ENCODE measurements at regions not wholly inside any gene's neighbourhood (a gene's known extent, or its start where the extent isn't known, plus 50 kb on each side); places are given as distances from the start of the nearest gene placed in this dataset.
"Not testable (repeated sequence)": the region's sequence is repeated elsewhere in the genome, so short reads cannot be mapped to it uniquely, and the experiment has no call there.

DNA sequence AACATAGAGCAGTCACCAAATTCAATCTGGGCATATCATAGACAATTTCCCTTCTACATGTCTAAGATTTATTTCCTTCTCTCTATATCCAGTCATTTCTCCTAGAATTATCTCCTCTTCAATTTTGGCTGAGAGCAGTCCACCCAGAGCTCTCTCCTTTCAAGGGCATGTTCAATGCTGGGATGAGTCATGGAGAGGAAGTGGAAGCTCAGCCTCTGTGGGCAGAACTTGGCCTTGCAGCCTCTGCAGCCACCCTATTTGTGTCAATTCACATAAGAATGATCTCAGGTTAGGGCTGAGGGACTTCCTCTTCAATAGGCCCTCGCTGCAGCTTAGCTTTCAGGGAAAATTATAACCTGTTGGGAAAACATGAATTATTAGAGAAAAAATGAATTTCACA lies 560.8 kb downstream of the POM121L12 start:
- no peak for FAIRE-seq

DNA sequence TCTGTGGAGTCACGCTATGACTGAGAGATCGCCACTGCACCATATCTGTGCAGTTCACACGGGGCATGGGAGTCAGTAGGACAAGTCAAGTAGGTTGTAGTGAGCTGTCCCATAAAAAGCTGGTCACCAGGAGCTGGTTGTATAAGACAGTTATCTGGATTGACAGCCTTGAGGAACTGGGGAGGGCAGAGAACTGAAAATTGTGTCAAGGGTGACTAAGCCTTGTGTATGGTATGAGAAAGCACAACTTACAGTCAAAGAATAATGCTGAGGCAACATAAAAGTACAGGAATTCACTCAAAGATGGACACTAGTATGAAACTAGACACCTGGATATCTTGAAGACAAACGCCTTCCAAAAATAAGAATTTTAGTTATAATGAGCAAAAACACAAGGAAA lies 564.9 kb downstream of the POM121L12 start:
- FAIRE-seq: no peak

DNA sequence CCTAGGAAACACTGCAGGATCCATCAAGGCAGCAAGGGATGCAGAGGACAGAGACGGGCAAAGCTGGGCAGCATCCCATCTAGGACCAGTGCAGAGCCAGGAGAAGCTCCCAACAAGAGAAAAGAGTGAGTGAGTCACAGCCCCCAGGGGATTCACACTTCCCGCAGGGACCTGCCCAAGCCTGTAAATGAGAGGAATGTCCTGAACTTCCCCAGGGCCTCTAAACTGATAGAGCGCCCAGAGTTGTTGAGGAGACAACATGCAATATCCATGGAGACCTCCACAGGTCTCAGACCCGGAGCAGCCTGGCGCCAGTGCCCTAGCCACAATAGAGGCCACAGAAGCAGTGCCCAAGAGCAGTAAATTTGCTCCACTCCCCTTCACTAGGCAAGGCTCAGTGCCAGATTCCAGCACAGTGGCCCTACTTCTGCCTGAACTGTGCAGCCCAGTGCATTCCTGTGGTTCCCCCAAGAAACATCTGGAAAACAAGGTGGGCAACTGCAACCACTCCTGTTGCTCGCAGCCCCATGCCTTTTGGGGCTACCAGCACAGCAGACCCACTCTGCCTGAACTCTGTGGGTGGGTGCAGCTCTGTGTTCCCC lies 567.5 kb downstream of the POM121L12 start:
- no peak for FAIRE-seq

DNA sequence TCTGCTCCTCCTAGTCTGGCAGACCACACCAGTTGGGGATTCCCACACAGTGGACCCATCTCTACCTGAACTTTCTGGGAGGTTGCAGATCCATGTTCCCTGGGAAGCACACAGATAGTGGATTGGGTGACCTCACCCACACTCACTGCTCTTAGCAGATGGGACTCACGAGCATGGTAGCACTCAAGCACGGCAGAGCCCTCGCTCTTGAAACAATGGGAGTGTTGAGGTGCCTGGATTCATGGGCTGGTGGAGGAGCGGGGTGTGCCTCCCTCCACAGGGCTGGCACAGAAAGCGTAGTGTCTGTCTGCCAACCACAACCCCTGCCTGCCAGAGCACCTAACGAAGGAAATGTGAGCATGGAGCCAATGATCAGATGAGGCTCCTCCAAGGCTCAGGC lies 568.0 kb downstream of the POM121L12 start:
- FAIRE-seq: no peak

DNA sequence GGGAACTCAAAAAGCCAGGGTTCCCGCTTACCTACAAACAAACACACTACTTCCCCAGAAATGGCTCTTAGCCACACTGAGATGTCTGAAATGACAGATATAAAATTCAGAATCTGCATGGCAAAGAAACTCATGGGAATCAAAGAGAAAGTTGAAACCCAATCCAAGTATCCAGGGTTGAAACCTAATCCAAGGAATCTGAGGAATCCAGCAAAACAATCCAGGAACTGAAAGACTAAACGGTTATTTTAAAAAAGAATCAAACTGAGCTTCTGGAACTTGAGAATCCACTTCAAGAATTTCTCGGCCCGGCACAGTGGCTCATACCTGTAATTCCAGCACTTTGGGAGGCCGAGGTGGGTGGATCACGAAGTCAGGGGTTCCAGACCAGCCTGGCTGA lies 568.8 kb downstream of the POM121L12 start:
- no peak for FAIRE-seq

DNA sequence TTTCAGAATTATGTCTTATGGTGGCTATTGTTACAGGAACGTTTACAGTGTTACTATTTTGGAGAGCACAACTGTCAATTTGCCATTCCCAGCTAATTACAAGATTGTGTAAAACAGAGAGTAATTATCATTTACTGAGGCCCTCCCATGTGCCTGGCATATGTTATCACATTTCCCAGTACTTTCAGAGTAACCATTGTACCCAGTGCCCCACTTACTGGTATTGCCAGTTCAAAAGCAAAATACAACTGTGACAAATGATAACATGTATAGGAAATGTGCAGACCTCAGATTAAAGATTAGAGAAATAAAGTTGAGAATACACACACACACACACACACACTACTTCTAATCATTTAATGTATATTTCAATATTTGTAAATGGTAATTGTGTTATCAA lies 572.5 kb downstream of the POM121L12 start:
- no peak for FAIRE-seq

DNA sequence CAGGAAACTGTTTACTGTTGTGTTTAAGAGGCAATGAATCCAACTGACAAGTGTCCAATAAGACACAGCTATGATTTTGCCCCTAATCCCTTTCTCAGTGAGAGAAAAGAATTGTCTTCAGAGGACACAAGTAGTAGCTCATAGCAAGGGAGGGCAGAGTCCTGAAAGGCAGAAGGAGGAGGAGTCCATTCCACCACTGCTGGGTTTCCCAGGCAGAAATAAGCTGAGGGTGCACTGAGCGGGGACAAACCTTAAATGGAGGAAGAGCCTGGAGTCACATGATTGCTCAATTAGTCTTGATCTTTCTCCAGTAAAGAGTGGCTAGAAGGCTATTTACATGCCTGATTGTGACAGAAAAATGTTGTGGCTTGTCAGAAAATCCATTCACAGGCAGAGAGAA lies 573.8 kb downstream of the POM121L12 start:
- no peak for FAIRE-seq

DNA sequence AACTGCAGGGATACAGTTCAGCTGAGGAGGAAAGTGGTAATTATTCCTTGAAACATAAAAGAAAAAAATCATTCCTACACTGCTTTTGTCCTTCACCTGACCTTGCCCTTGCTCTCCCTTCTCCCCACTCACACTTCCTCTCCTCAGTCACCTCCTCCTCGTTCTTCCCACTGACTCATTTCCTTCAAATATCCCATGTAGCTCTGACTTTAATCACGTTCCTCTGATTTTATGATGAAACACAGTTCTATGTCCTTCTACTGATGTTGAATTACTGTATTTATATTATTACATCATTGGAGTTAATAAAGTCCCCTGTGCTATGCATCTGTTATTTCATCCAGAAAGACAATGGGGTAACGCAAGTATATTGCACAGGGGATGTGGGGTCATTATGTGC lies 575.6 kb downstream of the POM121L12 start:
- FAIRE-seq: no peak

DNA sequence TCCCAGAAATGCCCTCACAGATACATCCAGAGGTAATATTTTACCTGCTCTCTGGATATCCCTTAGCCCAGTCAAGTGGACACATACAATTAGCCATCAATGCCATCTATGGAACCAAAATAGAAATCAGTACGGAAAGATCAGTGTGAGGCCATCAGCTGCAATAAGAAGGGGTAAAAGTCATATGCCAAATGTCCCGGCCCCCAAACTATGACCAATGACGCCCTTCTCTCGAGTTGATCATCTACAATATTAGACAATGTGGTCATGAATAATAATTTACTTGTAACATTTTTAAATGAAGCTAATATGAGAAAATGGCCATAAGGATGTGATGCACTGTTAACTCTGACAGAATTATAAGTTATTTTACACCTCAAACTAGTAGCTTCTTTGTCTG lies 588.9 kb downstream of the POM121L12 start:
- FAIRE-seq: no peak

DNA sequence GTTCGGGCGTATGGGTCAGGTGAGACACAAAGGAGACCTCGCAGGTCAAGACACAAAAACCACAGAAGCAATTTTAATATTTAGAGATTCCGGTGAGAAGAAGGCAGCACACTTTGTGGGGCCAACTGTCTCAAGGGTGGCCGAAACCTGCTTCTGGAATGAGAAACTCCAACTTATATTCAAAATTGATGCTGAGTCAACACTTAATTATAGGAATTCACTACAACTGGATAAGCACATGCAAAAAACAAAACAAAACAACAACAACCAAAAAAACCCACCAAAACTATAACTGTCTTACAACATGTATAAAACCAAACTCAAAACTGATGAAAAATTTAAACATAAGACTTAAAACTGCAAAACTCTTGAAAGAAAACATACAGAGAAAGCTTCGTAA lies 593.3 kb downstream of the POM121L12 start:
- no peak for FAIRE-seq

DNA sequence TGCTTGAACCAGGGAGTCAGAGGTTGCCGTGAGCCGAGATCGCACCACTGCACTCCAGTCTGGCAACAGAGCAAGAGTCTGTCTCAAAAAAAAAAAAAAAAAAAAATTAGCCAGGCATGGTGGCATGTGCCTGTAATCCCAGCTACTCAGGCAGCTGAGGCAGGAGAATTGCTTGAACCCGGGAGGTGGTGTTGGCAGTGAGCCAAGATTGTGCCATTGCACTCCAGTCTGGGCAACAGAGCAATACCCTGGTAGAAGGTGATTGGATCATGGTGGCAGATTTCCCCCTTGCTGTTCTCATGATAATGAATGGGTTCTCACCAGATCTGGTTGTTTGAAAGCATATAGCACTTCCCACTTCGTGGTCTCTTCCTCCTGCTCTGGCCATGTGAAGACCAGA lies 599.8 kb downstream of the POM121L12 start:
- FAIRE-seq: not testable (repeated sequence)

DNA sequence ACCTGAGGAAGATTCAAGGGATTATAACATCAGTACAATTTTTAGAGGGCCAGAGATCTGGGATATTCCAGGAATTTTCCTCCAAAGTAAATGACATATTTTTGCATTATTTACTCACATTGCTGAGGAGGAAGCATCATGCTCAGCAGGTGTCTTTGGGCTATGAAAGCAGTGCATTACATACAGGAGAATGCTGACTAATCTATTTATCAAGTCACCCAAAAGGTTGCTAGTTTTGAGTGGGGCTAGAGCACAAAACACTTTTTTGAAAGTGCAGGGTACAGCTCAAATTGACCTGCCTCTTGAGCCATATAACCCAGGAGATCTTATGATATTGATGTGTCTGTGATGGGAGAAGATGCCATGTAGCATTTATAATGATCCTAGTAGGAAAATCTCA lies 603.1 kb downstream of the POM121L12 start:
- FAIRE-seq: no peak

DNA sequence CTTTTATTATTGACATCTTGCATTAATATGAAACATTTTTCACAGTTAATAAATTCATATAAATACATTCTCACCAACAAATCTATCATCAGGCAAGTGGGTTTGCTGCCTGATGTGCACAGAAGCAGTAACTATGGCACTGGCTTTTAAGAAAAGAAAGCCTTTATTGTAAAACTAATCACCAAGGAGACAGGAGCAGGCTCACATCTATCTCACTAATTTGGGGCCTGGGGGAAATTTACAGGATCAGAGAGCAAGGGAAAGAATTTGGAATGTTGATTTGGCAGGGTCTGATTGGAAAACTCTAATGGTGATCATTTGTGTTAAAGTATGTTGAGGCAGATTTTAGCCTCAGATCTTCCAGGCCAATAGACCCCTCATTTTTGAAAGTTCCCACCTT lies 605.7 kb downstream of the POM121L12 start:
- FAIRE-seq: no peak

DNA sequence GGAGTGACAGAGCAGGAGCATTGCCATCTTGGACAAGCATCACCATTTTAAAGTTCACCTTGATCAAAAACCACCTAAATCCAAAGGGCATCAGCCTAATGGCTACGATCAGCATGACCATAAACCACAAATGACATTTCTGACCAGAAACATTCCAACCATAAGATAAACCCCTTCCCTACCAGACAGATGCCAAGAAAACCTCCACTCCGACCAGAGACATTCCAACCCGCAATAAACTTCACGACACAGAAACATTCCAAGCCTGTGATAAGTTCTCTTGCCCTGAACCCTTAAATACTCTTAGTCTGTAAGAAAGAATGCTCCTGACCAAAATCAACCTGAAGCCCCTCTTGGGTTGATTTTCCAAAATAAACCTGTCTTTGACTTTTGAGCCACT lies 606.9 kb downstream of the POM121L12 start:
- FAIRE-seq: no peak

DNA sequence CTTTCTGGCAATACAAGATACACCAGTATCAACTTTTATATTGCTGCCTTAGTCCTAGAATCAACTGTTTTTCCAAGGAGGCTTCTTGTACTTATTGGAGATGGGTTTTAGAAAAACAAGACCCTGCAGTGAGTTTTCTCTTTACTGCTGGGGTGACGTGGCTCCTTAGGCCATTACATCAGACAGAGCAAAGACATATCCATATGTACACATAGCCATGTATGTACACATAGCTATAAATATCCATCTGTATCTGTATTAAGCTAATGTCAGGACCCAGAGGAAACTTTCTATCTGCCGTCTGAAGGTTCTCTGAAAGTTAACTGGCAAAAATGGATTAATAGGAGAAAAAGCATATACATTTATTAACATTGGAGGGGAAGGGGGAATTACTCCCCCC lies 607.4 kb downstream of the POM121L12 start:
- no peak for FAIRE-seq

DNA sequence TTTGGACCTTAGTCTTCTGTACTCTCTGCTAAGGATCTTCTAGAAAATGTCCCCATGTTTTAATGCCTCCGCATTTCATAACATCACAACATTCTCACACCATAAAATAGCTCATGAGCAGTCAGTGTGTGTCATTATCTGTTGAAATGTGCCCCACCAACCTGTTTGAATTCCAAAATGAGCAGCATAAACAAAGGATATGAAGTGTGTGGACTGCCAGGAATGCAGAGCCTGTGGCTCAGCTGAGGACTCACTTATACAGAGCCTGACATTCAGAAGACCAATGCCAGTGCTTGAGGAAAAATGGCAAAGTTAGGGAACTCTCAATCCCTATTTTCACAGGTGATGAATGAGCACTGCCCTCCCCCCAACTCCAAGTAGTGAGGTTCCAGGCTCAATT lies 621.4 kb downstream of the POM121L12 start:
- no peak for FAIRE-seq

DNA sequence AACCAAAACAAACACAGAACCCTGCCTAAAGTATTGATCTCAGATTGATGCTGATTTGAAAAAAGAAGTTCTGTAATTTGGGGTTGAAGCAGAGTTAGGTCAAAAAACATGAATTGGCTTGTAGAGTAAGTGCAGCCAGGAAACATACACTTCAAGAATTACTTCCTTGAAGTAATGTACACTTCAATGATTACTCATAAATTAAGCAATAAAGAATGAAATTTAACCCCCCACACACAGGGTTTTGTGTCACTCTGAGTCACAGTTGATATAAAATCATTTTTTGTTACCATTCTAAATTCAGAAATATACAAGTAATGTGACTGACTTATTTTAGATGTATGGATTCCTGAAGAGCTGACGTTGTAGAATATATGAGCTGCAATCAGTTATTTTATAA lies 622.2 kb downstream of the POM121L12 start:
- FAIRE-seq: no peak

DNA sequence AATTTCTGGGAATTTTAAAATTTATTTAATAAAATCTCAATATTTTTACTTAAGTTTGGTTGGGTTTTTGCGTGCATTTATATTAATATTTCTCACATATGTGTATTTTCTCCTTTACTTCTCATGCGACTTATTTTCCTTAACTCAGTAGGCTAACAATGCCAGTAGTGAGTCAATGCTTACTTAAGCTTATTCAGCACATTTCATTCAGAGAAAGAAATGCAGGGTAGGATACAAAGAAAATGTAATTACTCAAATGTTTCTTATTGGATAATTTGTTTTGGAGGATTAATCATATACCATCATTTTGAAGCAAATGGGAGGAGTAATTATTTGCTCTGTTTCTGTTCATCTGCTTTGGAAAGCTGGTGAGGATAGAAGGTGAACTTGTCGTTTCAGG lies 623.5 kb downstream of the POM121L12 start:
- no peak for FAIRE-seq

DNA sequence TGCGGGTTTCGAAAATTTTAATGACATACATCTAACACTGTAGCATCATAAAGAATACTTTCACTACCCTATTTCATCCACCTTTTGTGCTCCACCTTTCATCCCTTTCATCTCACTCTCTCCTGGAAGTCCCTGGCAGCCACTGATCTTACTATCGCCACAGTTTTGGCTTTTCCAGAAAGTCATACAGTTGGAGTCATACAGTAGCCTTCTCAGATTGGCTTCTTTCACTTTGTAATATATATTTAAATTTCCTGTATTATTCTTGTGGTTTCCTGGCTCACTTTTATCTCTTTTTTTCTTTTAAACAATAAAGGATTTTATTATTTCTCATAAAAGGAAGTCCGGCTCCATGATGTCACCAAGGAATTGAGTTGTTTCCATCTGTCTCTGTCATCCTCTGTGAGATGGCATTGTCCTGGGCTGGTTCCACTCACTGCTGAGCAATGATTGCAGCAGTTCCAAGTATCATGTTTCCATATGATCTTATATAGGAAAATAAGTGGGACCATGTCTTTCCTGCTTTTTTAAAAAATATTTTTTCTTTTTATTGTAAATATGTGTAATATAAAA lies 626.3 kb downstream of the POM121L12 start:
- no peak for FAIRE-seq

DNA sequence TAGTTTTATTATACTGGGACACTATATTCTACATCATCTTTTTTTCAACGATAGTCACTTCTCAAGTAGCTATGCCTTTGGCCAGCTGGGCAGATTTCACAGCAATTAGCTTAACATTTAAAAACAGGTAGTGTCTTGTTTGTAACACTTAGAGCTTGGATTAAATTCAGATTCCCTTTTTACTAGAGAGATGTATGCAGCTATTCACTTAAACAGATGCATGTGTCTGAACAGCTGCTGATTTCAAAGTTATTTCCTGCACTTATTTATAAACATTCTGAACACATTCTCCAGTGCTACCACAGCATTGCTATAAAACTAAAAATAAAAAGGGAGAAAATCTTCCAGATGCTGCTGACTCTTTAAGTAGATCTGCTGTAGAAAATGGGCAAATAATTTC lies 637.2 kb downstream of the POM121L12 start:
- FAIRE-seq: no peak

DNA sequence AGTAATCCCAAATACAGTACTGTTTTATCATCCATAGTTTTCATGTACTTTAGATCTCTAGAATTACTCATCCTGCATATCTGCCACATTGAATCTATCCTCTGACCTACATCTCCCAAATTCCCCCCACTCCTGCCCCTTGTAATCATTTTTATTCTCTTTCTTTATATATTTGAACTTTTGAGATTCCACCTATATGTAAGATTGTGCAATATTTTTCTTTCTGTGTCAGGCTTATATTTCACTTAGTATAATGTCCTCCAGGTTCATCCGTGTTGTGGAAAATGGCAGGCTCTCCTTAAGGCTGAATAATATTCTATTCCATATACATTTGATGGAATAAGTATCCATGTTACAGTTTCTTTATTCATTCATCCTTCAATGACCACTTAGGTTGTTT lies 640.4 kb downstream of the POM121L12 start:
- no peak for FAIRE-seq

DNA sequence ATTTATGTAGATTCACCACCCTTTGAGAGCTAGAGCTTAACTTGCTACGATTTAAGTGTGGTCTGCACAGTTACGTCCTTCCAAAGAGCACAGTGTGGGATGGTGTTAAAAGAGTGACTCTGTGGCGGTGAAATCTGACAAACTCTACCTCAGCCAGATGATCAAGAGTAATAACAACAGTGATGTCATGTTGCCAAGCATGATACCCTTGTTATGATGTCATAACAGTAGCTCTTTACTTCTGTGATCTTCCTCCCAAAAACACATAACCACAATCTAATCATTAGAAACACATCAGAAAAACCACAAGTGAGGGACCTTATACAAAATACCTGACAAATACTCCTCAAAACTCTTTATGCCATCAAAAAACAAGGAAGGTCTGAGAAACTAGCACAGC lies 649.3 kb downstream of the POM121L12 start:
- no peak for FAIRE-seq

DNA sequence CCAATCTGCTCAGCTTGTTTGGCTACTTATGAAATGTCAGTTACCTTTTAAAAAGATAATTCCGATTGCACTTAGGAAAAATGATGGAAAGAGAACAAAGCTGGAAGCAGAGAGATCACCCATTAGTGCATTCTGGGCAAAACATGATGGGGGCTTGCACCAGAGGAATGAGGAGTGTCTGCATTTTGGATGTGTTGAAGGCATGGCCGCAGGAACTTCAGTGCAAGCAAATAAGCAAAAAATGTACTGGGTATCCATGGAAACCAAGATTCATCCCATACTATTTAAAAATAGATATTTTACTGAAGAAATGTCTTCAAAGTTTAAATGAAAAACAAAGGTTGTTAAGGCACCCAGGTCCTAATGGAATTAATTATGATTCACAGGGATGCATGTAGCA lies 655.0 kb downstream of the POM121L12 start:
- no peak for FAIRE-seq

DNA sequence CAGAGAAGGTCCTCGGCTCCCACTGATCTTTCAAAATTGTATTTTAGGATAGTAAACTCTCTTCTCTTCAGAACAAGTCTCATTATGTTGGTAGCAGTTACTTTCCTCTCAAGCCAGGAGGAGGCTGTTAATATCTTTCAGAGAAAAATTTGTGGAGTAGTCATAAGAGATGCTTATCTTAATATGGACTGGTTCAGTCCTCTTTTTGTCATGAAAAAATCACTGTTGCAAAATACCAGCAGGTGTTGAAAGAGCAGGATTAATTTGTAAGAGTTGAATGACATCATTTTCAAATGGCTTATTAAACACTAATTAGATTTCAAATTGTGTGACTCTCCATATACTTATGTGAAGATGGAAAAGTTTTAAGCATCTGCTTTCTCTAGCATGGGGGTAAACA lies 662.5 kb downstream of the POM121L12 start:
- no peak for FAIRE-seq

DNA sequence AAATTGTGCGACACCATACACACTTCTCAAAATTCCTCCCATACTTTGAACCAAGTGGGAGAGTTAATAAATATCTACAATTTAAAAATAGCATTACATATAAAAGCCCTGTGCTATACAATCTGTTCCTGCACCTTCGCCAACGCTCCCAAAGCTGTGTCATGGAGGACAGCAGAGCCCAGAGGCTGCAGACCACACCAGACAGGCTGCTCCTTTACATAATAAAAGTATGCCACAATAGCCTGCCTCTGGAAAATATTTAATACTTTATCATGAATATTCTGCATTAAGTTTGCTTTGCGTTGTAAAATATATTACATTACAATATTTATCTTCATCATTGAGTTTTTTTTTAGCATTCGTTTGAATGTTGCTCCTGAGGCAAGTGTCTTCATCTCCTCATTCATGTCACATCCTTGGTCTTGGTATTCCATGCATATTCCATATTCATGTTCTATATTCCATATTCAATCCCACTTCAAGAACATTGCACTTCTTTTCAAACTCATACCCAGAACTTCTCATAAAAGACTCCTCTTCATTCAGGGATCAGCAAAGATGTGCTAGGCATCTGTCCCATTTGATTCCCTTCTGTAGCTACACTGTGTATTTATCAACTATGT lies 663.9 kb downstream of the POM121L12 start:
- FAIRE-seq: no peak
